ENCODE measurements at regions not wholly inside any gene's neighbourhood (a gene's known extent, or its start where the extent isn't known, plus 50 kb on each side); places are given as distances from the start of the nearest gene placed in this dataset.

DNA sequence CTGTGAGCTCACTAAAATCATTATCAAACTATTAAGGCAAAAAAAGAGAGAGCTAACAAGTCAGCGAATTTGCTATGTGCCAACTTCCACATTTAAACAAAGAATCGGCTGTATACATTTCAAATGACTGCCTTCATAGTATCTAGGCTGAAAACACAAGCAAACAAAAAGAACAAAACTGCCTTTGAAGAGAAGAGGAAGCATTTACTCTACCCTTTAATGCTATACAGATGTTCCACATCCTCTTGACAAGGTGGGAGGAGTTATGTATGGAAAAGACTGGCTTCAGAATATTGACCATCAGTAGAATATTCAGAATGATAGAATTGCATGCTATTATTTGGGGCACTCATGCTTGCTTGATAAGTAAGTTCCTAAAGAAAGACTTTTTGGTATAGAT, 741.7 kb downstream of the PLCL1 start:
- 53% methylated on average over 2 of the region's 2 CpGs for WGBS
- peaks cover 0 to 3% (median 0%) of the 10 kb centered on the region in 4 donors for H3K9me3 ChIP-seq (ENCODE audit: control insufficient read depth in 4 of 4, low read length in 3 of 4)
- no peak overlapping the region for H3K9ac ChIP-seq (ENCODE audit: low read depth in 1 of 2, low read length in 2 of 2)
- H3K27me3 ChIP-seq (ENCODE audit: control insufficient read depth in 4 of 4, insufficient read depth in 4 of 4, low read length in 3 of 4) = no peaks in the 10 kb centered on the region
- no peak overlapping the region for H3K27ac ChIP-seq (ENCODE audit: low read depth in 1 of 2, low read length in 2 of 2)
- TF ChIP-seq HNF4A (conservative IDR thresholded peaks at IDR 0.05) = no peak
- TF ChIP-seq JUND (IDR thresholded peaks at IDR 0.05) = no peak
- no peak for TF ChIP-seq FOXA2 (IDR thresholded peaks at IDR 0.05)
- TF ChIP-seq HNF4G (IDR thresholded peaks at IDR 0.05) = no peak
- TF ChIP-seq RXRA (IDR thresholded peaks at IDR 0.05) = no peak
- TF ChIP-seq, protein P1, sequence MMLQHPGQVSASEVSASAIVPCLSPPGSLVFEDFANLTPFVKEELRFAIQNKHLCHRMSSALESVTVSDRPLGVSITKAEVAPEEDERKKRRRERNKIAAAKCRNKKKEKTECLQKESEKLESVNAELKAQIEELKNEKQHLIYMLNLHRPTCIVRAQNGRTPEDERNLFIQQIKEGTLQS (IDR thresholded peaks at IDR 0.05) = no peak
- TF ChIP-seq, protein P2, sequence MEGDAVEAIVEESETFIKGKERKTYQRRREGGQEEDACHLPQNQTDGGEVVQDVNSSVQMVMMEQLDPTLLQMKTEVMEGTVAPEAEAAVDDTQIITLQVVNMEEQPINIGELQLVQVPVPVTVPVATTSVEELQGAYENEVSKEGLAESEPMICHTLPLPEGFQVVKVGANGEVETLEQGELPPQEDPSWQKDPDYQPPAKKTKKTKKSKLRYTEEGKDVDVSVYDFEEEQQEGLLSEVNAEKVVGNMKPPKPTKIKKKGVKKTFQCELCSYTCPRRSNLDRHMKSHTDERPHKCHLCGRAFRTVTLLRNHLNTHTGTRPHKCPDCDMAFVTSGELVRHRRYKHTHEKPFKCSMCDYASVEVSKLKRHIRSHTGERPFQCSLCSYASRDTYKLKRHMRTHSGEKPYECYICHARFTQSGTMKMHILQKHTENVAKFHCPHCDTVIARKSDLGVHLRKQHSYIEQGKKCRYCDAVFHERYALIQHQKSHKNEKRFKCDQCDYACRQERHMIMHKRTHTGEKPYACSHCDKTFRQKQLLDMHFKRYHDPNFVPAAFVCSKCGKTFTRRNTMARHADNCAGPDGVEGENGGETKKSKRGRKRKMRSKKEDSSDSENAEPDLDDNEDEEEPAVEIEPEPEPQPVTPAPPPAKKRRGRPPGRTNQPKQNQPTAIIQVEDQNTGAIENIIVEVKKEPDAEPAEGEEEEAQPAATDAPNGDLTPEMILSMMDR (IDR thresholded peaks at IDR 0.05; ENCODE audit: low read depth, low read length, missing input control) = no peak
- no peak for TF ChIP-seq FOXA1 (IDR thresholded peaks at IDR 0.05)
- TF ChIP-seq YY1 (IDR thresholded peaks at IDR 0.05) = no peak
- TF ChIP-seq SP1 (IDR thresholded peaks at IDR 0.05) = no peak
- TF ChIP-seq TAF1 (conservative IDR thresholded peaks at IDR 0.05) = no peak
- no peak for TF ChIP-seq RAD21 (IDR thresholded peaks at IDR 0.05)
- TF ChIP-seq EGR1 (IDR thresholded peaks at IDR 0.05; ENCODE audit: low read depth in 2 of 2) = no peak
- no peaks in the 10 kb centered on the region for H3K36me3 ChIP-seq (ENCODE audit: control insufficient read depth in 4 of 4, insufficient read depth in 3 of 4, low read depth in 1 of 4, low read length in 3 of 4)
- no peak for DNase-seq (ENCODE audit: low spot score)
- H3K4me1 ChIP-seq (ENCODE audit: control insufficient read depth in 4 of 4, insufficient read depth in 4 of 4, low read length in 3 of 4) = no peaks in the 10 kb centered on the region
- H3K4me3 ChIP-seq (ENCODE audit: low read depth in 1 of 3, low read length in 3 of 3) = no peak overlapping the region

DNA sequence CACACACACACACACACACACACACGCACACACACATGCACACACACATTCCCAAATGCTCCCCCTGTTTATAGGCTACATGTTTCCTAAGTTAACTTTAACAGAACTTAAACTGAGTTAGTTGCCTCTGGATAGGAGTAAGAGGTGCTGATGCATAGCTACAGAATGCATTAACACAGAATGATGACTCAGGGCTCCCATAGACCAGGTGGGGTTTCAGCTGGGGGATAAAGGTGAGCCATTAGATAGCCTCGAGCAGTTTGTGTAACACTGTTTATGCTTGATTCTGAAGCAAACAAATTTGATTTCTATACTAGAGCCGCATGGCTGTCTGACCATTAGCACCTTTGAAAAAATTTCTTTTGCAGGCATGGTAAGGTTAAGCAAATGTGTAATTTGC, 741.0 kb downstream of the PLCL1 start:
- Histone ChIP-seq H3K4me3 (ENCODE audit: low read depth in 1 of 3, low read length in 3 of 3) (no peak overlapping the region), H3K36me3 (ENCODE audit: control insufficient read depth in 4 of 4, insufficient read depth in 3 of 4, low read depth in 1 of 4, low read length in 3 of 4) (no peaks in the 10 kb centered on the region), H3K9ac (ENCODE audit: low read depth in 1 of 2, low read length in 2 of 2) (no peak overlapping the region), H3K27me3 (ENCODE audit: control insufficient read depth in 4 of 4, insufficient read depth in 4 of 4, low read length in 3 of 4) (peaks cover 0 to 2% (median 0%) of the 10 kb centered on the region in 4 donors), H3K9me3 (ENCODE audit: control insufficient read depth in 4 of 4, low read length in 3 of 4) (peaks cover 0 to 3% (median 0%) of the 10 kb centered on the region in 4 donors), H3K27ac (ENCODE audit: low read depth in 1 of 2, low read length in 2 of 2) (no peak overlapping the region), H3K4me1 (ENCODE audit: control insufficient read depth in 4 of 4, insufficient read depth in 4 of 4, low read length in 3 of 4) (no peaks in the 10 kb centered on the region)
- no peak for DNase-seq (ENCODE audit: low spot score)
- TF ChIP-seq EGR1 (IDR thresholded peaks at IDR 0.05; ENCODE audit: low read depth in 2 of 2) (no peak), RXRA (IDR thresholded peaks at IDR 0.05) (no peak), FOXA2 (IDR thresholded peaks at IDR 0.05) (no peak), YY1 (IDR thresholded peaks at IDR 0.05) (no peak), HNF4G (IDR thresholded peaks at IDR 0.05) (no peak), SP1 (IDR thresholded peaks at IDR 0.05) (no peak), JUND (IDR thresholded peaks at IDR 0.05) (no peak), FOXA1 (IDR thresholded peaks at IDR 0.05) (no peak)
- TF ChIP-seq, protein P2 (IDR thresholded peaks at IDR 0.05; ENCODE audit: low read depth, low read length, missing input control) = no peak
- TF ChIP-seq, protein P3, sequence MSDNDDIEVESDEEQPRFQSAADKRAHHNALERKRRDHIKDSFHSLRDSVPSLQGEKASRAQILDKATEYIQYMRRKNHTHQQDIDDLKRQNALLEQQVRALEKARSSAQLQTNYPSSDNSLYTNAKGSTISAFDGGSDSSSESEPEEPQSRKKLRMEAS (IDR thresholded peaks at IDR 0.05) = no peak
- TF ChIP-seq, protein P1 (IDR thresholded peaks at IDR 0.05) = no peak
- TF ChIP-seq, protein P4, sequence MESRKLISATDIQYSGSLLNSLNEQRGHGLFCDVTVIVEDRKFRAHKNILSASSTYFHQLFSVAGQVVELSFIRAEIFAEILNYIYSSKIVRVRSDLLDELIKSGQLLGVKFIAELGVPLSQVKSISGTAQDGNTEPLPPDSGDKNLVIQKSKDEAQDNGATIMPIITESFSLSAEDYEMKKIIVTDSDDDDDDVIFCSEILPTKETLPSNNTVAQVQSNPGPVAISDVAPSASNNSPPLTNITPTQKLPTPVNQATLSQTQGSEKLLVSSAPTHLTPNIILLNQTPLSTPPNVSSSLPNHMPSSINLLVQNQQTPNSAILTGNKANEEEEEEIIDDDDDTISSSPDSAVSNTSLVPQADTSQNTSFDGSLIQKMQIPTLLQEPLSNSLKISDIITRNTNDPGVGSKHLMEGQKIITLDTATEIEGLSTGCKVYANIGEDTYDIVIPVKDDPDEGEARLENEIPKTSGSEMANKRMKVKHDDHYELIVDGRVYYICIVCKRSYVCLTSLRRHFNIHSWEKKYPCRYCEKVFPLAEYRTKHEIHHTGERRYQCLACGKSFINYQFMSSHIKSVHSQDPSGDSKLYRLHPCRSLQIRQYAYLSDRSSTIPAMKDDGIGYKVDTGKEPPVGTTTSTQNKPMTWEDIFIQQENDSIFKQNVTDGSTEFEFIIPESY (IDR thresholded peaks at IDR 0.05) = no peak
- TF ChIP-seq, protein P5, sequence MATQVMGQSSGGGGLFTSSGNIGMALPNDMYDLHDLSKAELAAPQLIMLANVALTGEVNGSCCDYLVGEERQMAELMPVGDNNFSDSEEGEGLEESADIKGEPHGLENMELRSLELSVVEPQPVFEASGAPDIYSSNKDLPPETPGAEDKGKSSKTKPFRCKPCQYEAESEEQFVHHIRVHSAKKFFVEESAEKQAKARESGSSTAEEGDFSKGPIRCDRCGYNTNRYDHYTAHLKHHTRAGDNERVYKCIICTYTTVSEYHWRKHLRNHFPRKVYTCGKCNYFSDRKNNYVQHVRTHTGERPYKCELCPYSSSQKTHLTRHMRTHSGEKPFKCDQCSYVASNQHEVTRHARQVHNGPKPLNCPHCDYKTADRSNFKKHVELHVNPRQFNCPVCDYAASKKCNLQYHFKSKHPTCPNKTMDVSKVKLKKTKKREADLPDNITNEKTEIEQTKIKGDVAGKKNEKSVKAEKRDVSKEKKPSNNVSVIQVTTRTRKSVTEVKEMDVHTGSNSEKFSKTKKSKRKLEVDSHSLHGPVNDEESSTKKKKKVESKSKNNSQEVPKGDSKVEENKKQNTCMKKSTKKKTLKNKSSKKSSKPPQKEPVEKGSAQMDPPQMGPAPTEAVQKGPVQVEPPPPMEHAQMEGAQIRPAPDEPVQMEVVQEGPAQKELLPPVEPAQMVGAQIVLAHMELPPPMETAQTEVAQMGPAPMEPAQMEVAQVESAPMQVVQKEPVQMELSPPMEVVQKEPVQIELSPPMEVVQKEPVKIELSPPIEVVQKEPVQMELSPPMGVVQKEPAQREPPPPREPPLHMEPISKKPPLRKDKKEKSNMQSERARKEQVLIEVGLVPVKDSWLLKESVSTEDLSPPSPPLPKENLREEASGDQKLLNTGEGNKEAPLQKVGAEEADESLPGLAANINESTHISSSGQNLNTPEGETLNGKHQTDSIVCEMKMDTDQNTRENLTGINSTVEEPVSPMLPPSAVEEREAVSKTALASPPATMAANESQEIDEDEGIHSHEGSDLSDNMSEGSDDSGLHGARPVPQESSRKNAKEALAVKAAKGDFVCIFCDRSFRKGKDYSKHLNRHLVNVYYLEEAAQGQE (IDR thresholded peaks at IDR 0.05) = no peak
- 58% methylated on average over 3 of the region's 3 CpGs for WGBS

Measured in liver (tissue), 8 donors.